GM21390 (cell line): ENCODE measurements at regions not wholly inside any gene's neighbourhood (a gene's known extent, or its start where the extent isn't known, plus 50 kb on each side); places are given as distances from the start of the nearest gene placed in this dataset.
"Not testable (repeated sequence)": the region's sequence is repeated elsewhere in the genome, so short reads cannot be mapped to it uniquely, and the experiment has no call there.

Experiments used
- ATAC-seq: cut with Tn5 transposase; IDR thresholded peaks from one replicate; pipeline ENCODE4 v1.9.1; 2021; ENCODE audit not compliant: unreplicated experiment

GRCh38 chr6:135701426-135701825 is 150.1 kb upstream of the PDE7B start:
- ATAC-seq = no peak

- no peak for ATAC-seq
Observed at GRCh38 chr6:135703007-135703406, 148.5 kb upstream of the PDE7B start.

GRCh38 chr6:135703621-135704020 is 147.9 kb upstream of the PDE7B start:
- peak; percentile 89 for ATAC-seq

GRCh38 chr6:135707426-135707825 is 144.1 kb upstream of the PDE7B start:
- no peak for ATAC-seq

GRCh38 chr6:135710042-135710441 is 141.5 kb upstream of the PDE7B start:
- ATAC-seq = no peak

GRCh38 chr6:135722190-135722589 is 129.3 kb upstream of the PDE7B start:
- no peak for ATAC-seq

- no peak for ATAC-seq
Observed at GRCh38 chr6:135722679-135723078, 128.8 kb upstream of the PDE7B start.

- no peak for ATAC-seq
Observed at GRCh38 chr6:135728589-135728988, 122.9 kb upstream of the PDE7B start.

- no peak for ATAC-seq
Observed at GRCh38 chr6:135731116-135731515, 120.4 kb upstream of the PDE7B start.

- not testable (repeated sequence) for ATAC-seq
Observed at GRCh38 chr6:135736351-135736750, 115.2 kb upstream of the PDE7B start.

- no peak for ATAC-seq
Observed at GRCh38 chr6:135738636-135739035, 112.9 kb upstream of the PDE7B start.

- ATAC-seq = no peak
Observed at GRCh38 chr6:135739288-135739687, 112.2 kb upstream of the PDE7B start.

GRCh38 chr6:135740580-135740979 is 110.9 kb upstream of the PDE7B start:
- ATAC-seq = no peak

GRCh38 chr6:135743476-135743875 is 108.0 kb upstream of the PDE7B start:
- no peak for ATAC-seq

GRCh38 chr6:135748189-135748588 is 103.3 kb upstream of the PDE7B start:
- no peak for ATAC-seq

GRCh38 chr6:135750081-135750480 is 101.4 kb upstream of the PDE7B start:
- no peak for ATAC-seq

GRCh38 chr6:135753196-135753595 is 98.3 kb upstream of the PDE7B start:
- no peak for ATAC-seq

- ATAC-seq = no peak
Observed at GRCh38 chr6:135759831-135760230, 91.7 kb upstream of the PDE7B start.

- no peak for ATAC-seq
Observed at GRCh38 chr6:135774006-135774405, 77.5 kb upstream of the PDE7B start.

- ATAC-seq = no peak
Observed at GRCh38 chr6:135779213-135779612, 72.3 kb upstream of the PDE7B start.

GRCh38 chr6:135780326-135780725 is 71.2 kb upstream of the PDE7B start:
- no peak for ATAC-seq

GRCh38 chr6:135782546-135782945 is 69.0 kb upstream of the PDE7B start:
- ATAC-seq = no peak

- ATAC-seq = no peak
Observed at GRCh38 chr6:135784507-135784906, 67.0 kb upstream of the PDE7B start.
